Activated T-cell treated with anti-CD3 and anti-CD28 coated beads, Interleukin-2, amount 50 U/mL, for 48 hours (primary cell): ENCODE measurements at regions not wholly inside any gene's neighbourhood (a gene's known extent, or its start where the extent isn't known, plus 50 kb on each side); places are given as distances from the start of the nearest gene placed in this dataset.
"Not testable (repeated sequence)": the region's sequence is repeated elsewhere in the genome, so short reads cannot be mapped to it uniquely, and the experiment has no call there.

ENCODE experiments used
- DNase-seq, 2 experiments: peaks; one replicate each; pipeline ENCODE4 v3.0.0-alpha.2; 2020

DNA sequence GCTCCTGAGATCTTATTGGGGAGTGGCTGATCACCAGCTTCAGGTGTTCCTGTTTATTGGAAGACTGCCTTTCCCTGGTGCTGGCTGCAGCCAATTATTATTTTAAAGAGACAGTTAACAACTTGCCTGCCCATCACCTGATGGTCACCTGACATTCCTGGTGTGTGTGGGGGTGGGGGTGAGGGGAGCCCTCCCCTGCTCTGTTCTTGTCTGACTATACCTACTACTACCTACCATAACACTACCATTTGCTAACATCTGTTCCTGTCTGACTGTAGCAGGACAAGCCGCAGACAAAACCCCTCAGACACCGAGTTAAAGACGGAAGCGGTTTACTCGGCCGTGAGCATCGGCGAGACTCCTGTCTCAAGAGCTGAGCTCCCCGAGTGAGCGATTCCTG is 54.9 kb upstream of the NBPF3 start:
- DNase-seq = no peak

GRCh38 chr1:21384620-21385019 is 55.3 kb upstream of the NBPF3 start:
- DNase-seq = no peak

DNA sequence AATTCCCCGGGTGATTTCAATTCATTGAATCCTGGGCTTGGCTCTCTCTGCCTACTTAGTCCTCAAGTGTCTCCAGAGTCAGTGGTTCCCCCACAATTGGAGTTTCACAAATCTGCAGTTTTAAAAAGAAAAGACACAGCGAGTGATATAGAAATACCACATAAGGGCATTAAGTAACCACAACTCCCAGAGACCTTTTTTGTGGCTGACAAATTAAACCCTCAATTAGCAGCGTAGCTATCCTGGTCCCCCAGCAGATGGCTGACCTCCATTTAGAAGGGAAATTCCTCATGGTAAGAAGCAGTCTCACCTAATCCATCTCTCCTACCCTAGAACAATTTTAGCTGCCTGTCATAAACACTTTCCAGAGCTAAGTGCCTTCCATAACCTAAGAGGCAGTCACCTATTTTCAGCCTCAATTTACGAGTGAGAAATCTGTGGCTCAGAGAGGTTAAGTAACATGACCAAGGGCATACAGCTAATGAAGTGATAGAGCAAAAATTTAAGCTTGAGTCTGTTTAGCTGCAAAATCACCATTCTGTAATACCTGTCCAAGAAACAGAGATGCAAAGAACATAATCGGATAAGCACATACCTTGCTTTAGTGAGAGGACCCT is 56.0 kb upstream of the NBPF3 start:
- DNase-seq = no peak

- no peak for DNase-seq
Observed at GRCh38 chr1:21381354-21381753, 58.6 kb upstream of the NBPF3 start.

GRCh38 chr1:21380147-21380546 is 59.8 kb upstream of the NBPF3 start:
- not testable (repeated sequence) for DNase-seq

- no peak for DNase-seq
Observed at GRCh38 chr1:21379571-21379970, 60.4 kb upstream of the NBPF3 start.

DNA sequence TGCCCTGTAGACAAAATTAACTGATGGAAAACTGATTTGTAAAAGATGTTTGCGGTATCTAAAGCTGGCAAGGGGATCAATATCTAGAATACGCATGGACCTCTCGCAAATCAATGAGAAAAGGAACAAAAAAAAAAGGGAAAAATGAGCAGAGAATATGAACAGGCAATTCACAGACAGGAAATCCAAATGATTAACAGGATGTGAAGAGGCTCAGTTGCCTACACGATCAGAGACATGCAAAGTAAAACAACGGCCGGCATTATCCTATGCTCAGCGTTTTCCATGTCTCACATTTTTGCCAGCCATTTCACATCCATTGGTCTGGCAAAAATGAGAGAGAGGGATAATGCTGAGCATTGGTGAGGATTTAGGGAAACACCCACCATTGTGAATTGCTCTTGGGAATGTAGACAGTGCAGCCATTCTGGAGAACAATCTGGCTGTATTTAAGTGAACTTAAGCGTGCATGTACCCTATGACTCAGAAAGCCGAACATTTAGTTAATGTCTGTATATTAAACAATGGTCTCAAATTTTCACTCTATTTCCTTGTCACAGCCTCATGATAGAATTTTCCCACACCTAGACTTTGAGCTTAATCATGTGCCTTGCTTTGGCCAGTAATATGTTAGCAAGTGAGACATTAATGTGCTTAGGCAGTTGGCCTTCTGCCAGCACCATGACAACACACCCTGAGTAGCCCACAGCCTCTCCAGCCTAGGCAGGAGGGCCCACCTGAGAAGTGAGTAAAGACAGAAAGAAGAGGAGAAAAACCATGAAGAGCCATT is 61.0 kb upstream of the NBPF3 start:
- DNase-seq = no peak

DNA sequence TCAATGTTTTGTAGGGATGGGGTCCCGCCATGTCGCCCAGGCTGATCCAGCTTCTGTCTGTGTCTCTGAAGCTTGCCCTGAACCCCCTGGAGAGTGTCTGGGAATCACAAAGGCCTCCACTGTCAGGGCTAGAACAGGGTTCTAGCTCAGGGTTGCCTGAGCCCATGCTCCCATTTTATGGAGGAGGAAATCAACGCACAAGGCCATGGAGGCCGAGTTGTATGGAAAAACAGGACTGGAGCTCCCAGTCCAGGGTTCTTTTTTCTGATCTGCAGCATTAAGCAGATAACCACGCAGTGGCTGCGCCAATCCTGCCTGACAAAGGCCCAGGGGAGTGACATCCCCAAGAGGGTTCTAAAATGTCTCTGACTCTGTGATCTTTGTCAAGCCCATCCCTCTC is 67.6 kb upstream of the NBPF3 start:
- no peak for DNase-seq

DNA sequence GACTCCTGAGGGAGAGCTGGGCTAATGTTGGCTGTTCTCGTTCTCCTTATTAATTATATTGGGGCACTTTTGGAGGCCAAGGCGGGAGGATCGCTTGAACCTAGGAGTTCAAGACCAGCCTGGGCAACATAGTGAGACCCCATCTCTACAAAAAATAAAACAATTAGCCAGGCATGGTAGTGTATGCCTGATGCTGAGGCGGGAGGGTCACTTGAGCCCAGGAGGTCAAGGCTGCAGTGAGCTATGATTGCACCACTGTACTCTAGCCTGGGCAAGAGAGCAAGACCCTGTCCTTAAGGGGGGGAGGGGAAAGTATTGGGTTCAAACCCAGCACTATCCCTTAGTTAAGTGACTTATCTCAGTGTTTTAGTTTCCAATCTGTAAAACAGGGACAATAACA is 70.0 kb upstream of the NBPF3 start:
- no peak for DNase-seq

GRCh38 chr1:21368515-21369289 is 71.2 kb upstream of the NBPF3 start:
- DNase-seq = peak; percentile 70 to 72

DNA sequence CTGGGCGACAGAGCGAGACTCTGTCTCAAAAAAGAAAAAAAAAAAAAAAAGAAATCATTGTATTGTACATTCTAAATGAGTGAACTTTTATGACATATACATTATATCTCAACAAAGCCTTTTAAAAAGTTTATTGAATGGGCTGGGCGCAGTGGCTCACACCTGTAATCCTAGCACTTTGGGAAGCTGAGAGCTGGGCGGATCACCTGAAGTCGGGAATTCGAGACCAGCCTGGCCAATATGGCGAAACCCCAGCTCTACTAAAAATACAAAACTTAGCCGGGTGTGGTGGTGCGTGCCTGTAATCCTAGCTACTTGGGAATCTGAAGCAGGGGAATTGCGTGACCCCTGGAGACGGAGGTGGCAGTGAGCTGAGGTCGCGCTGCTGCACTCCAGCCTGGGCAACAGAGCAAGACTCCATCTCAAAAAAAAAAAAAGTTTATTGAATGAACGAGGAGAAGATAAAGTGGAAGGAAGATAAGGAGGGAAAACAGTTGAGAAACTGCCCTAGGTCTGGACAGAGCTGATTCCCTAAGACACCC is 71.9 kb upstream of the NBPF3 start:
- DNase-seq = not testable (repeated sequence)

DNA sequence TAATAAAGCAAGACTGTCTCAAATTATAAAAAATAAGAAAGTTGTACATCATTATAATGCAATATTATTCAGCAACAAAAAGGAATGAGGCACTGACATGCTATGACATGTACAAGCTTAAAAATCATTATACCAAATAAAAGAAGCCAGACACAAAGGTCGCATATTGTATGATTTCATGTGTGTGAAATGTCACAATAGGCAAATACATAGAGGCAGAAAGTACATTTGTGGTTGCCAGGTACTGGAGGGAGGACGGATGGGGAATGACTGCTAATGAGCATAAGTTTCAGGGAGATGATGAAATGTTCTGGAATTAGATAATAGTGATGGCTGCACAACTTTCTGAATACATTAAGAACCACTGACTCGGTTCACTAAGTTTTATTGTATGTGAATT is 73.6 kb upstream of the NBPF3 start:
- DNase-seq = no peak

GRCh38 chr1:21365036-21365435 is 74.8 kb upstream of the ECE1 start:
- no peak for DNase-seq

DNA sequence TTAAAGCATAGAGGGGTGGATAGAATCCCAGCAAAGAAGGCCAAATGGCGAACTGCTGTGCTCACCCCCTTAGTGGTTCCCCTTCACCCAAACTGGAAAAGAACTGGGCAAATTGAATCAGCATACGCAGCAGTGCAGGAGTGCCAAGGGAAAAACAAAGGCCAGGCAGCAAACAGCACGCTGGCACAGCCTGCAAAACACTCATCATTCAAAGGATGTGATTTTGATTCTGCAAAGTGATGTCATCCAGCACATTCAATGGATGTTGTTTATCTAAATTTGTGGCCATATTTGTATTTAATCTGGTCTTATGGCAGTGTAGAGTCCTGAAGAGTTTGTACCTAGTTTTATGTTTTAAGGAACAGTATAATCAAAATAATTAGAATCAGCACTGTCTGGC is 71.8 kb upstream of the ECE1 start:
- no peak for DNase-seq

GRCh38 chr1:21361506-21361905 is 71.2 kb upstream of the ECE1 start:
- DNase-seq = no peak

GRCh38 chr1:21357161-21357560 is 66.9 kb upstream of the ECE1 start:
- no peak for DNase-seq

DNA sequence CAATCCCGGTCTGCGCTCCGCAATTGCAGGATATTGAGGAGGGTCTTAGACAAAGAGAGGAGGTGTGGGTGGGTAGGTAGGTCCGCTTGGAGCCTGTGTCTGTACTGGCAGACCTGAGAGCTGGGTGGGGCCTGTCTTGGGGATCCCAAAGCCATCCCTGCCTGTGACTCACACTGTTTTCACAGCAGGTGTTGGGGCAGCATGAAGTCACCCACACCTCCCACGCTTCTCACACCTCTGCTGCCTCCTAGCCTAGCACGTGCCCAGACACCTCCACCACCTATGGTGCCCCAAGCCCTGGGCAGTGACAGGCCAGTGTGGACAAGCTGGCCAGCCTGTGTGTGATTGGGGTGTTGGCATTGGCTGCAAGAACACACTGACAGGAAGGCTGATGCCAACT is 65.7 kb upstream of the ECE1 start:
- peak; percentile 49 to 60 for DNase-seq

DNA sequence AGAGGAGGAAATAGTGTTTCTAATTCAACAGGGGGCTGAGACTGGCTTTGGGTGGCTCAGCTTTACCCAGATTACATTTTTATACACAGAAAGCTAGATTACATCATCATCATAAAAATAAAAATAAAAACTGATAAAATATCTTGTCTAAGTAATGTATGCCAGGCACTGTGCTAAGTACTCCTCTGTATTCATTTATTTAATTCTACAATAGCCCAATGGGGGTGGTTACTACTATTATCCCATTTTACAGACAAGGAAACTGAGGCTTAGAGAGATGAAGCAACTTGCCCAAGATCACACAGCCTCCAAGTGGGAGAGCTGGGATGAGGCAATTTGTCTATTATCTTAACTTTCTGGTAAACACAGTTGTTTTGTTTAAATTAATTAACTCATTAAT is 62.3 kb upstream of the ECE1 start:
- no peak for DNase-seq

GRCh38 chr1:21351901-21352300 is 61.6 kb upstream of the ECE1 start:
- DNase-seq = no peak

DNA sequence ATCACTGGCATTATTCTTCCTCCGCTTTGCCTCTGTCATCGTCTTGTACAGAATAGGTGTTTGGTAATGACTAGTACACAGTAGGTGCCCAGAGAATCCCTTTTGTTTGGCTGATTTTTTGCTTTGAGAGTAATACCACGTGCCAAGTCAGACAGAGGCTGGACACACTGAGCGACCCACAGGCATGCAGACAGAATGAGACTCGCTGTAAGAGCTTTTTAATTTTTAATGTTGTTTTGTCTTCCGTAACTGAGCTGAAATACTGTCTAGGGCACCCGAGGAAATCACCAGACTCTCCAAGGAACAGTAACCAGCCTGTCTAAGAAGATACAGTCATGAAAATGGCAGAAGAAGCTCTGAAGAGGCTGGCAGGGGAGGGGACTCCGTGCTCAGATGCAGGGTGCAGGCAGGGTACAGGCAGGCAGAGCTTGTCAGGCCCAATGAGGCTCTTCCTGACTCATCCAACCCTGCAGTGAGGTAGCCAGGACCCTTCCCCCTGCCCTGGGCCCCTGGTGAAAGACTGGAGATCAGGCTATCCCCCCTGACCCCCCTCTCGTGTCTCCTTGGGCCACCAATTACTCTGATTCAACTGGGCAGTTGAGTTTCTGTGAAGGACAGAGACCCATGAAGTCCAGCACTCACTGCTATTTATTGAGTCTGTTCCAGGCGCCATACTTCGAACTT is 60.1 kb upstream of the ECE1 start:
- no peak for DNase-seq

- DNase-seq = no peak
Observed at GRCh38 chr1:21349693-21350092, 59.4 kb upstream of the ECE1 start.

GRCh38 chr1:21347072-21347581 is 56.9 kb upstream of the ECE1 start:
- no peak for DNase-seq
